GM21447 (cell line): ENCODE measurements at regions not wholly inside any gene's neighbourhood (a gene's known extent, or its start where the extent isn't known, plus 50 kb on each side); places are given as distances from the start of the nearest gene placed in this dataset.
"Not testable (repeated sequence)": the region's sequence is repeated elsewhere in the genome, so short reads cannot be mapped to it uniquely, and the experiment has no call there.

ENCODE experiments used
- ATAC-seq: cut with Tn5 transposase; IDR thresholded peaks from one replicate; pipeline ENCODE4 v1.9.1; 2021; ENCODE audit not compliant: unreplicated experiment

DNA sequence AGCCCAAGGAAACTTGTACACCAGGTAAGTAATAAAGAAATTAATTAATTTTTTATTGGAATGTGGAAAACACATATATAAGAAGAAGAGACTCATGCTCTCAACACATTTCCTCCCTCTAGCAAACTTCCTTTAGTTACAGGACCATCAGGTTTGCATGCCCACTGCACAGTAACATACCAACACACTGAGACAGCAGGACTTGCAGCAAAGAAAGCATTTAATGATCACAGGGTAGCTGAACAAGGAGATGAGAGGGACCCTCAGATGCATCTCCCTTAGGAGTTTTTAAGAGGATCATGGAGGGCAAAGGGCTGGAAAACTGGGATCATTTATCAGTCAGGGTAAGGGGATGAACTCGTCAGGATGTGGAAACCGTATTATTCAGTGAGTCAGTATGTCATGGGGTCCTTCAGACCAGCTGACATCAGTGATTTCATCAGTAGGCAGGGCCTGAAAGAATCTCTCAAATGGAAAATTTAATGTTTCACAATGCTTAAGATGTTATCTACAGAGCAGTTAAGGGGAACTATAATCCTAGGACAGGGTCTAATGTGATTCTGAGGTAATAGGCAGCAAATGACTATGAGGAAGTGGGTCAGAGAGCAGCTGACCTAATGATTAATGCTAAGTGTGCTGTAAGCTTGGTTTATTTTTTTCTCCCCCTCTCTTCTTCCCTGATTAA, 193.8 kb upstream of the RND3 start:
- ATAC-seq: no peak

DNA sequence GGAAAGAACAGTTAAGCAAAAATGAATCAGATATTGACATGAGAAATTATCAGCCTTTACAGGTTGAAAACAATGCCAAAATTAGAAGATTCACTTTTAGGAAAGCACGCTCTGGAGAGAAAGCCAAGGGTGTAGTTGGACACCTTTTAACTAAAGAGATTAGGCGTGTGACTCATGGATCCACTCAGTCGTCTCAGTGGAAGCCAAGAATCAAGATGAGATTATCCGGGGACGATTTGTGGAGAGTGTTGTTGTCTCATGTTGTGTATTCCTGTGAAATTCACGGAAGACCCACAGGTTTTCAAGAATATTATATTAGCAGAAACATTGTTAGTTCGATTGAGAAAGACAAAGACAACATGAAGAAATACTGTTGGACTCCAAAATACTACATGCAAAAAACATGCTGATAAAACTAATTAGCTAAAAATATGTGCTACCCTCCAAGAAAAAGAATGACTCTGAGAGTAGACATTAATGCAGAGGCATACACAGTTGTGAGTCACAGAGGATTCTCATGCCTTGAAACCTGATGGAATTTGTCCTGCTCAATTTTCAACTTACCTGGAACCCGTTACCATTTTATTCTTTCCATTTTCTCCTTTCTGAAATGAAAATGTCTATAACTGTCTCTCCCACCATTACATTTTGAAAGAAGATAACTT, 192.1 kb upstream of the RND3 start:
- ATAC-seq: no peak

DNA sequence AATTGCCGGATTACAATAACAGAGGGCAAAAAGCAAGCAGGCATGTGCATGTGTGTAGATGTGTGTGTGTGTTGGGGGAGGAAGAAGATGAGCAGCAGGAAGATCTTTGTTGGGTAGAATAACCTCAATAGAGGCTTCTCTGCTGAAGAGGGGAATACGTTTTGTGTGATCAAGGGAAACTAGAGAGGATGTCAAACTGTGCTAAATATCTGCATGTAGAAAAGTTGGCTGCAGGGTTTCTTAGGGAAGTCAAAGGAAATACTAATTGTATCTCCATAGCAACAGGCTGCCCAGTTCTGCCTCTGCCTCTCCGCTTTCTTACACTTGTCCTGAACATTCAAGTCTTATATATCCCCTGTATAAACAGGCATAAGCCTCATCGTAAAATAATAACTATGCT, 190.1 kb upstream of the RND3 start:
- no peak for ATAC-seq

DNA sequence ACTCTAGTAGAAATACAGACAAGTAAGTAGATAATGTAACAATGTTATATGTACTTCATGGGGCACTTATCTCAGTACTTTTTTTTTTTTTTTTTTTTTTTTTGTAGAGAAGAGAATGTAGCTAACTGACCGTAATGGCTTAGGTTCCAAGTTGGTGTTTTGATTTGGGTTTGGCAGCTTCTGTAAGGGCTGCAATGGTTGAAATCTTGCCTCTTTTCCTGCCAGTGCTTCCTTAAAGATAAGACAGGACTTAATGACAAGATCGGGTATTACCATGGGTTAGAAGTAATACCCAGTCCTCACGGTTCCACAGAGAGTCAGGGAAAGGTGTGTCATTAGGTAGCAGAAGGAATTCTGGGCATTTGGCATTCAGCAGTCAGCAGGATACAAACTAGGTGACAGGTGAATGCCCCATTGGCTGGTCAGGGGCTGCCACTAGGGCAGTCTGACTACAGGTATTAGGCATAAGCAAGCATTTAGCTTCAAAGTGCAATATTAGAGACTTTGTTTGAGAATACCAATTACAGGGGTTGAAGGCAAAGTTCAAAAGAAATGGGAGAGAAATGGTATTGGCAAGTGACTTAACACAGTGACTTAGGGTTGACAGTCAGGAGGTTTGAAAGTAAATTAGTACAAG, 189.4 kb upstream of the RND3 start:
- ATAC-seq: no peak

DNA sequence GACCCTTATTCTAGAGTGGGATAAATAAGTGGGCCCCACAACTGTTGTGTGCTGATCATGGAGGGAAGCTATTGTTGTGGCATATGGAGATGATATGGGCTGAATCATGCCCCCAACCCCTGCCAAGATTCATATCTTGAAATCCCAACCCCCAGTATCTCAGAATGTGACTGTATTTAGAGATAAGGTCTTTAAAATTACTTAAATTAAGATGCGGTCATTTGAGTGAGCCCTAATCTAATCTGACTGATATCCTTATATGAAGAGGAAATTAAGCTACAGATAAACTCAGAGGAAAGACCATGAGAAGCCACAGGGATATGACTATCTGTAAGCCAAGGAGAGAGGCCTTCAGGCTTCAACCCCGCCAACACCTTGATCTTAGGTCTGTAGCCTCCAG, 188.3 kb upstream of the RND3 start:
- ATAC-seq: no peak

DNA sequence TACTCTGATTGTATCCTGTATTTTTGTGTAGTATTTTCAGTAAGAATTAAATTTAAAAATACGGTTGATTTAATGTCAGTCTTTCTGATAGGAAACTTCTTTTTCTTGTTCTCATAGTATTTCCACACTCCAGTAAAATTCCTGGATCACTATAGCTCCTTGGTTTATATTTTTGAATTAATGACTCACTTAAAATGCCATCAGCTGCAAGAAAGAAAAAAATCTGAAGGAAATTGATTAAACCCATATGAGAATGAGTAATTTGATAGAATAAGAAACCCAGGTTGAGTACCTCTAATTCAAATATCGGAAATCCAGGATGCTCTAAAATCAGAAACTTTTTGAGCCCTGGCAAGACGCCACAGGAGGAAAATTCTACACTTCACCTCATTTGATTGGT, 186.8 kb upstream of the RND3 start:
- no peak for ATAC-seq

DNA sequence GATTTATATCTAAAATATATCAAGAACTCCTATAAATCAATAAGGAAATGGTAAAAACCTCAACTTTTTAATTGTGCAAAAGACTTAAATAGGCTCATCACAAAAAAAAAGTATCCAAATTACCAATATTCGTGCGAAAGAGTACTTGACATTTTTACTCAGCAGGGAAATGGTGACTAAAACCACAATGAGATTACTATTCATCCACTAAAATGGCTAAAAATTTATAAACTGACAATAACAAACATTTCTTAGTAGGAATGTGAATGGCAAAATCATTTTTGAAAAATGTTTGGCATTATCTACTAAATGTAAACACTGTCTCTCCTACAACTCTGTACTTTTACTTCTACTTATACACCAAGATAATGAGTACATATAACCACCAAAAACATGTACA, 184.8 kb upstream of the RND3 start:
- ATAC-seq: no peak

DNA sequence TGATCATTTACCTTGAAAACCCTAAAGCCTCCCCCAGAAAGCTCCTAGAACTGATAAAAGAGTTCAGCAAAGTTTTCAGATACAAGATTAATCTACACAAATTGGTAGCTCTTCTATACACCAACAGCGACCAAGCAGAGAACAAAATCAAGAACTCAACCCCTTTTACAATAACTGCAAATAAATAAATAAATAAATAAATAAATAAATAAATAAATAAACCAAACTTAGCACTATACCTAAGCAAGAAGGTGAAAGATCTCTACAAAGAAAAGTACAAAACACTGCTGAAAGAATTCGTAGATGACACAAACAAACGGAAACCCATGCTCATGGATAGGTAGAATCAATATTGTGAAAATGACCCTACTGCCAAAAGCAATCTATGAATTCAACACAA, 182.0 kb upstream of the RND3 start:
- ATAC-seq: no peak

DNA sequence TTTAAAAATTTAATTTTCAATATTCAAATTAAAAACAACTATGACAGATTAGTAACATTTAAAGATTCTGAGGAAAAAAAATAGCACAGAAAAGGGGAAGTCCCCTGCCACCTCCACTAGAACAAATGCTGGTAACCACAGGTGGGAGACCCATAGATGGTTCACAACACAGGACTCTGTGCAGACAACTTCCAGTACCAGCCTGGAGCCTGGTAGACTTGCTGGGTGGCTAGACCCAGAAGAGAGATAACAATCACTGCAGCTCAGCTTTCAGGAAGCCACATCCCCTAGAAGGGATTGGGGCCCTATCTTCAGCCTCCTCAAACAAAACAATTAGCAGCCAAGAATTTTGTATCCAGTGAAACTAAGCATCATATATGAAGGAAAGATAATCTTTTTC, 179.6 kb upstream of the RND3 start:
- not testable (repeated sequence) for ATAC-seq

DNA sequence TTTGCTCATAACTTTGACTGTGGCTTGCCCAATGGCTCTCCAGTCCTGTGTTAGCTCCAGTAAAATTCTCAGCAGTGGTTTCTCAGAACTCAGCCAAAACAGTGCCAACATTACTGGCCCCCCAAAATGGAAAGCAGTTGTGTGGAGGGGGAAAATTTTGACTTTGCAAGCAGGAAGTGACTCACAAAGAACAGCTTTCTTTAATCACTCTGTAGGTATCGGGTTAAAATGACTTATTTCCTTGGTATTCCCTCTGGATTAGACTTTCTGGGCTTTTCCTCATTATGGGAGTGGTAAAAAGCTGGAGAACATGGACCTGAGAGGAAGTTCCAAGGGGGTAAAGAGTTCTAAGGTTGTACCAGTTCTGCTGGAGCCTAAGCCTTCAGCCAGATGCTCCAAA, 175.7 kb upstream of the RND3 start:
- no peak for ATAC-seq

DNA sequence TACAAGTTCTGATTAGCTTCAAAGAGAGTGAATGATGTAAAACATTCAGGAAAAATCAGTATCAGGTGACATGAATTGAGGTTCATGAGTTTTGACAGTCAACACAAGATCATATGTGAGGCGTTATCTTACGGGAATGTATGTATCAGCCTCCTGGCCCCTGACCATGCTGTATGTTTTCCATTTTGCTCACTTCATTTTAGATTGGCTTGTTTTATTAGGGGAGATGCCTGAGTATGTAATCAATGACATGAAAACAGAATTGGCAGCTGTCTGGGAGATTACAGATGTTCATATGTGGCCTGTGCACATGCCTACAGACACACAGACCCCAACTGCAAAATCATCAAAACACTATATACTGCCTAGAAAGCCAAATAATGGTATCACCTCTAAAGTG, 168.5 kb upstream of the RND3 start:
- no peak for ATAC-seq

DNA sequence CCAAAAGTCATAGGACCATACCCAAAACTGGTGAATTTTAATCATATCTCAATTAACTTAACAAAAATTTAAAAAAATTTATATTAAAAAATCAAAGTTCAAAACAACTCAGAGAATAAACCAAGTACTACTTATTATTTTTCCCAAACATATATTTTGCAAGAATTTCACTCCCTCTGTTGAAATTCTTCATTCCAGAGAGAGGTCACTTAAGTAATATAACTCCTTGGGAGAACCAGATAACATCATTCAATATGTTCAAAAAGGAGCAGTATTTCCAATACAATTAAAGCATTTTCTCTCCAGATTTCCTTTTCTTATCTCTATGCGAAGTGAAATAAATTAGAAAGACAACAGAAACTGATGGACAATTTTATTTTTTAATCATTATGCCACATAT, 165.9 kb upstream of the RND3 start:
- no peak for ATAC-seq

DNA sequence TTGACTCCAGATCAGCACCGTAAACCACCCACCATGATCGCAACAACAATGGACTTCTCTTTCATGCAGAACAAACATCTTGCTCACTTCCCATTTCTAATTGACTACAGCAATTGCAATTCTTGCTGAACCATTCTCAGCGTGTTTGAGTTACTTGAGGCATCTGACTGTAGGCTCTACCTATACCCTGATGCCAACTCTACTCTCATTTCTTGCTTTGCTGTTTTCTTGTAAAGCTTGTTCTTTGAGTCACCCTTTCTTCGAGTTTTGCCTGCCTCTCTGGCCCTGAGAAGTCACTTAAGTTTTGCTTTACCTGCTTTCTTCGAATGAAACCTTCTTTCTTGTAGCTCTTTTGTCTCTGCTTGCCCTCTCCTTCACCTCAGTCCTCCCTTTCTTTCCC, 160.5 kb upstream of the RND3 start:
- ATAC-seq: no peak

DNA sequence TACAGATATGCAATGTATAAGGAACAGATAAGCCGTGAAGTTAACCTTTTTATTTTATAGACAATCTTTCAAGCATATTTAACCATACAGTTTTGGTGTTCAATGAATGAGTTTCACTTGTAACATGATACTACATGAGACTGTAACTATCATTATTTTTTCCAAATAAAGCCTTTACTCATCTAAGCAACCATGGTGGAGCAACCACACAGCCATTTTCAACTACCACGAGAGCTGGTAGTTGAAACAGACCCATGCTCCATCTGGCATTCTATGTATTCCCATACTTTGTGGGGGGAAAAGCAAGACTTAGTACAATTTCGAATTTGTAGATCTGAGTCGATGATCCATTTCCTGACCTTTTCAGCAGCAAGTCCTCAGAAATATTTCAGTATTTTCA, 159.3 kb upstream of the RND3 start:
- ATAC-seq: no peak

DNA sequence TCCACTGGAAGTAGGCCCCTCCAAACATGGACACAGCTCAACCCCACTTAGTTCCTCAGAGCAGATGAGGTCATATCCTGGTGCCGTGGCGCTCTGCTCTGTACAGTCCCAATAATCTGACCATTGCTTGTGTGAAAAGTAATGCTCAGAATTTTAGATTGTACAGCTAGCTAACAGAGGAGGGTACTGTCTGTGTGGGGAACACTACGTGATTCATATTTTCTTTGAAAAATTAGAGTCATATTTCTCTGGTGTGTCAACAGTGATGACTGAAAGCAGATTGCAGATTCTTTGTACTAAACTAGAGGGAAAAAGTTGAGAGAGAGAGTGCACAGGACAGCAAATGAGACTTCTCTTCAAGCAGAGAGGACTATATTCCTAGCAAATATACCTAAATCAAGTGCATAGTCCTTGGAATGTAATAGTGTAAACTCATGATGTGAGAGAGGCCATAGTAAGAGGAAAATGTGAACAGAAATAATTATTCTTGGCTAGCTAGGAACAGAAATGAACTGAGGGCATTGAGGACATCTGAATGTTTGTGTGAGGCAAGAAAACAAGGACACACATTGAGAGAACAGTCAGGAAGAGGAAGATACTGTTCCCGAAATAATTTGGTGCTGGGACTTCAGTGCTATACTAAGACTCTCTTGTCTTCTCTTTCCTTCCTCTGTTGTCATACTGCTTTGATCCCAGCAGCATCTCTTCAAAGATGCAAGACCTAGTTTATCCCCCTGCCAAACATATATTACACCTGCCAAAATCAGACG, 157.0 kb upstream of the RND3 start:
- no peak for ATAC-seq

DNA sequence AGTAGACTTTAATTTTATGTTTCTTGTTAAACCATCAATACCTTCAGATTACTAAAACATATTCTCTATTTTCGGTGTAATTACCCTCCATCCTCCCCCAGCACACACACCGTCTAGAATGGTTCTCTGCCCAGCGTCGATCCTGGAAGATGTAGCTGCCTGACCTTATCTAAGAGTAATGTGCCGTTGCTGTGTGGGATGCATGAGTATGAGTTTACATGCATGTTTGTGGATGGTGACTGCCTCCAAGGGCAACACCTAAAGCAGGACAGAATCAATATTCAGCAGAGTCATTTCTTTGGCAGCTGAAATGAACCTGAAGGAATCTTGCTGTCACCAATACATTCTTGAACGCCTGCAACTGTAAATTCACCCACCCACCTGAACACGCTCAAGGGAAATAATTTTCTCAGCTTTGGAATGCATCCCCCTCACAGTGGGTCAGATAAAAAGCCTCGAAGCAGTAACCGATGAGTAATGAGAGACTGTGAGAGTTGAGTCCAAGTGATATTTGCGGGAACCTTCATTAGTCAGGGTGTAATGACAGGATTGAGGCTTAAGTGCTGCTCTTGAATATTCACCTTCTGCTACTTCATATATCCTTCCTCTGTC, 155.8 kb upstream of the RND3 start:
- no peak for ATAC-seq

DNA sequence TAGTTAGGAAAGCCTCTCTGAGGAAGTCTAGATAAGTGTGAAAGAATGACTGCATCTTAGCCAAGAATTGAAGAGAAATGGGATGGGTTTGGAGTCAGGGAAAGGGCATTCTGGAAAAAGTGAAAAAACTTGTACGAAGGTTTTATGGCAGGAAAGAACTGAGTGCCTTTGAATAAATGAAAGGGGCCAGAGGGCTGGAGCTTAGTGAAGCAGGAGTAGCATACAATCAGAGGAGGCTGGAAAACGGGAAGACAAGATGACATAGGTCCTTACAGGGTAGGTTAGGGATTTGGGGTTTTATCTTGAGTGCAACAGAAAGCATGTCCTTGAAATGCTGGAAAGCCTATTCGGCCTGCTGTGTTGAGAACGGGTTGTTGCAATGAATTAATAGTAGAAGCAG, 152.6 kb upstream of the RND3 start:
- ATAC-seq: no peak

DNA sequence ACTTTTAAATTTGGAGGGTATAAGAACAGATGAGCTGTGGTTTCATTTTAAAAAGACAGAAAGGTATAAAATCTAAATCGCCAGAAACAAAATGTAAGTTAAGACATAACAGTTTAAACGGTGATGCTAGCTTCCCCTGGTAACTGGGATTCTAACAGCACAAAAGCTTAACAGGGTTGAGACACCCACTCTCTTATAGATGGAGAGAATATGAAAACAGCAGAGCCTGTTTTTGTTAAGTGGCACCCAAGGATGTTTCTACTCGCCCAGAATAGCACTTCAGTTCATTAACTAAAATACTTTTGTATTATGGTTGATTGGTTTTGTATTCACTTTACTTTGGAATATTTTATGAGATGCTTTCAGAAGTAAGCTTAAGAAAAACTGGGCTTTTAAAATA, 151.9 kb upstream of the RND3 start:
- ATAC-seq: no peak

DNA sequence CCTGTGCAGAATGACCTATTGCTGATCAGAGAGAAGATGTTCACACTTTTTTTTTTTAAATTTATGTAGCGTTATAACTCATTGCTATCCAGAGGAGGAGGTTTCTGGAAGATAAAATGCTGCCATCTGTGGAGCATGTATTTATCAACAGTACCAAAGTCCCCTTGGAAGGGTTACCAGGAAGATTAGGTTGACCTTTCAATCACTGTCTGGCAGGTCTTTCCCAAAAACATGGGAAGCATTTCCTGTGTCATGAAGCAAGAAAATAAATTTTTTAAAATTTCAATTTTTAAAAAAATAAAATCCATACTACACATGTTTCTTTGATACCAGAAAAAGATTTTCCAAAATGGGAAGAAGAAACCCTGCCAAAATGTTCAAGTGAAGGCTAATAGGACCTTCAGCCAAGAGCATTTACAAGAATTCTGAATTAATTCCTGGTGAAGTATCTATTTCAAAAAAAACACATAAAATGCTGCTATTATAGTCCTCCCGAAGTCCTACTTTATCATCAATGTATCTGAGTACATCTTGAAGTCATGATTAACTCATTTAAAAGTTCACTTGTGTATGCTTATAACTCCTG, 143.9 kb upstream of the RND3 start:
- no peak for ATAC-seq

DNA sequence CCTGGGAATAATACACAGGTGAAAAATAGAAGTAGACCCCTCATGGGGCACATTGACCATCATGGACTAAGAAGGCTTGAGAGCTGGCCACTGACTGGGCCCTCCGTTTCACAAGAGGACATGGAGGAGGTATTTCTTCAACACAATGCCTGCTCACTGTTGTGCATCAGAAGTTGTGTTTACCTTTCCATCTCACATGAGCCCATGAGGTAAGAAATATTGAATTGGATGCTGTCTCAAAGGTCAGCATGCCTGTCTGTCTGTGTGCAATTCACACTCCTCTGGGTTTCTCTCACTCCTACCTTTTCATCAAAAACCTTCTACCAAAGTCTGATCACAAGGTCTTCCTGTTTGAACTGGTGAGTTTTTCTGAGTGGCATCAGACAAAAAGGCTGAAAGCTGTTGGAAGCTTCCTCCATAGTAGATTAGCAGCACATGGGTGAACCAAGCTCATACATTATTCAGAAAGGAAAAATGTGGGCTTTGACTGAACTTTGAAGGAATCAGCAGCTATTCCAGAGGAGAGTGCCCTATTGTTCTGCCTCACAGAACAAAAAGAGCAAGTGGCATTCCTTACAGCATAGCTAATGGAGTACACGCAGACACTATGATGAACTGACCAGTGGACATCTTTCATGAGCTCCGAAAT, 143.2 kb upstream of the RND3 start:
- no peak for ATAC-seq

DNA sequence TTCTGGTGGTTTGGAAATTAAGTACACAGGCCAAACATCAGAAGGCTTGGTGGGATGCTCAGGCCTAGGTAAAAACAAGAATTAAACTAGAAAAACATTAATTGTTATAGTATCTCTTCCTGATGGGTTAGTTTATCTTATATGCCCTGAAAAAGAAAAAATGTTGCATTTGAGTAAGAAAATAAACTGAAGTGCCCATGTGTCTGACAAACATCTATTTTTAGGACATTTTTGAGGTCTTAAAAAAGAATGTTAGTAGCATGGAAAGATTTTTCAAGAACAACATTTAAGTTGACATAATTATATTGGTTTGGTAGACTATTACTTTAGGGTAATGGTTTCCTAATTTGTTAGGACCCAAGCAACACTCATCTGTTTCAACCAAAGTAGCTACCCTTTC, 140.1 kb upstream of the RND3 start:
- ATAC-seq: no peak
